H1 (cell line): ENCODE measurements at regions not wholly inside any gene's neighbourhood (a gene's known extent, or its start where the extent isn't known, plus 50 kb on each side); places are given as distances from the start of the nearest gene placed in this dataset.

ENCODE experiments used
- CTCF ChIA-PET: fragments of 300-600 bp; sonication (Branson Sonifier 250); formaldehyde crosslinking; loops from one replicate; lab custom pipeline; 2021; ENCODE audit not compliant: partially characterized antibody; lab: Charles Lee
- POLR2A ChIA-PET: fragments of 300-600 bp; sonication (Branson Sonifier 250); formaldehyde crosslinking; loops from one replicate; lab custom pipeline; 2021; ENCODE audit warnings: inconsistent platforms; ENCODE audit not compliant: partially characterized antibody; lab: Charles Lee
- DNase-seq, 2 experiments: peaks; one replicate each; pipeline versions ENCODE4 v3.0.0 to v3.0.0-alpha.2; 2010 to 2022; ENCODE audit warnings: low spot score in 2 of 2, low read depth in 1 of 2, mixed read lengths in 1 of 2
- FAIRE-seq: peaks from 2 replicates; lab custom pipeline; 2011; peaks lifted over from hg19 to GRCh38; lab: Jason Lieb, UNC
- H2AFZ ChIP-seq: 2 replicates; pipeline ENCODE4 v1.8.1; 2012; ENCODE audit warnings: low read length, inconsistent platforms
- H2AK5ac ChIP-seq: 2 replicates; pipeline ENCODE4 v1.6.1; 2013; ENCODE audit warnings: low read depth, low read length
- H2BK120ac ChIP-seq: replicated peaks from 2 replicates; pipeline ENCODE3; 2013; ENCODE audit warnings: low read depth, low read length, inconsistent platforms
- H2BK12ac ChIP-seq: 2 replicates; pipeline ENCODE4 v1.6.1; 2013; ENCODE audit warnings: low read depth, low read length
- H2BK15ac ChIP-seq: 2 replicates; pipeline ENCODE4 v1.6.1; 2013; ENCODE audit warnings: low read length
- H2BK20ac ChIP-seq: 2 replicates; pipeline ENCODE4 v1.6.1; 2013; ENCODE audit warnings: low read length
- H2BK5ac ChIP-seq: 2 replicates; pipeline ENCODE4 v1.6.1; 2013; ENCODE audit warnings: low read depth, low read length
- H3K14ac ChIP-seq: 2 replicates; pipeline ENCODE4 v1.6.1; 2013; ENCODE audit warnings: inconsistent platforms; ENCODE audit not compliant: insufficient read length
- H3K18ac ChIP-seq: 2 replicates; pipeline ENCODE4 v1.6.1; 2013; ENCODE audit warnings: low read length; ENCODE audit errors: extremely low read depth
- H3K23ac ChIP-seq: 2 replicates; pipeline ENCODE4 v1.6.1; 2013; ENCODE audit warnings: inconsistent platforms; ENCODE audit not compliant: insufficient read length
- H3K23me2 ChIP-seq: 2 replicates; pipeline ENCODE4 v1.6.1; 2013; ENCODE audit warnings: low read depth, low read length
- H3K27ac ChIP-seq: 2 replicates; pipeline ENCODE4 v1.6.1; 2011; ENCODE audit warnings: low read depth, low read length, inconsistent platforms
- H3K27me3 ChIP-seq, 4 experiments: replicated peaks in 1 of 4; 1 replicate in 1 of 4; 2 replicates in 3 of 4; pipeline versions ENCODE4 v1.6.1 to v1.8.1; 2011 to 2013; ENCODE audit warnings: low read length in 3 of 4, mild to moderate bottlenecking in 3 of 4, inconsistent platforms in 2 of 4, mixed read lengths in 2 of 4, moderate library complexity in 1 of 4; ENCODE audit not compliant: control insufficient read depth in 3 of 4, insufficient read depth in 3 of 4; ENCODE audit errors: extremely low read depth in 1 of 4
- H3K36me3 ChIP-seq, 4 experiments: 2 replicates each; pipeline versions ENCODE4 v1.6.1 to v1.8.1; 2011 to 2013; ENCODE audit warnings: mild to moderate bottlenecking in 4 of 4, low read length in 3 of 4, moderate library complexity in 2 of 4, control low read depth in 1 of 4, inconsistent platforms in 1 of 4; ENCODE audit not compliant: insufficient read depth in 4 of 4, control insufficient read depth in 2 of 4
- H3K4ac ChIP-seq: replicated peaks from 2 replicates; pipeline ENCODE3; 2013; ENCODE audit warnings: low read length, low read depth, mixed read lengths, inconsistent platforms; ENCODE audit not compliant: insufficient read length
- H3K4me1 ChIP-seq, 4 experiments: replicated peaks in 1 of 4; 1 replicate in 1 of 4; 2 replicates in 3 of 4; pipeline versions ENCODE4 v1.6.1 to v1.8.1; 2011 to 2013; ENCODE audit warnings: low read length in 3 of 4, inconsistent platforms in 2 of 4, mixed read lengths in 1 of 4; ENCODE audit not compliant: insufficient read depth in 4 of 4, control insufficient read depth in 3 of 4
- H3K4me2 ChIP-seq, 2 experiments: 2 replicates each; pipeline versions ENCODE4 v1.6.1 to v1.8.1; 2011 to 2013; ENCODE audit warnings: low read depth in 2 of 2, low read length in 2 of 2, control low read depth in 1 of 2, inconsistent platforms in 1 of 2, mild to moderate bottlenecking in 1 of 2; ENCODE audit not compliant: insufficient read depth in 1 of 2
- H3K4me3 ChIP-seq, 4 experiments: fragments of 200-600, 300-600 bp in 1 of 4; sonication (generic), shearing (Covaris generic), sonication (Bioruptor Twin) in 1 of 4; 2 replicates each; pipeline versions ENCODE4 v1.5.1 to v1.8.1; 2011 to 2016; ENCODE audit warnings: low read length in 4 of 4, low read depth in 3 of 4, control low read depth in 2 of 4, inconsistent platforms in 2 of 4, mild to moderate bottlenecking in 2 of 4, mixed read lengths in 1 of 4, moderate library complexity in 1 of 4; ENCODE audit not compliant: insufficient read depth in 2 of 4; ENCODE audit errors: extremely low read depth in 1 of 4
- H3K56ac ChIP-seq: replicated peaks from 2 replicates; pipeline ENCODE3; 2013; ENCODE audit warnings: low read depth, mild to moderate bottlenecking, mixed read lengths, low read length, inconsistent platforms; ENCODE audit not compliant: insufficient read length
- H3K79me1 ChIP-seq: 2 replicates; pipeline ENCODE4 v1.6.1; 2013; ENCODE audit warnings: low read depth, low read length, control low read depth
- H3K79me2 ChIP-seq, 2 experiments: 2 replicates each; pipeline versions ENCODE4 v1.6.1 to v1.8.1; 2012 to 2013; ENCODE audit warnings: low read length in 2 of 2, mild to moderate bottlenecking in 2 of 2, inconsistent platforms in 1 of 2; ENCODE audit not compliant: insufficient read depth in 2 of 2, control insufficient read depth in 1 of 2
- H3K9ac ChIP-seq, 4 experiments: replicated peaks in 1 of 4; 1 replicate in 1 of 4; 2 replicates in 3 of 4; pipeline versions ENCODE4 v1.6.1 to v1.8.1; 2011 to 2013; ENCODE audit warnings: low read depth in 3 of 4, low read length in 3 of 4, control low read depth in 2 of 4, mild to moderate bottlenecking in 2 of 4, moderate library complexity in 2 of 4, inconsistent platforms in 1 of 4; ENCODE audit errors: extremely low read depth in 1 of 4
- H3K9me3 ChIP-seq, 2 experiments: 2 replicates each; pipeline versions ENCODE4 v1.6.1 to v1.8.1; 2012 to 2013; ENCODE audit warnings: mild to moderate bottlenecking in 2 of 2, moderate library complexity in 2 of 2, control low read depth in 1 of 2, inconsistent platforms in 1 of 2, low read depth in 1 of 2, low read length in 1 of 2, mixed read lengths in 1 of 2; ENCODE audit not compliant: insufficient read depth in 2 of 2
- H4K20me1 ChIP-seq, 2 experiments: replicated peaks in 1 of 2; 2 replicates each; pipeline versions ENCODE3 to v1.8.1; 2011 to 2013; ENCODE audit warnings: inconsistent platforms in 2 of 2, low read length in 2 of 2, mild to moderate bottlenecking in 1 of 2; ENCODE audit not compliant: insufficient read depth in 2 of 2, control insufficient read depth in 1 of 2
- H4K5ac ChIP-seq: 2 replicates; pipeline ENCODE4 v1.6.1; 2013; ENCODE audit warnings: low read length, low read depth, mixed read lengths, inconsistent platforms; ENCODE audit not compliant: insufficient read length
- H4K8ac ChIP-seq: 2 replicates; pipeline ENCODE4 v1.8.0; 2013; ENCODE audit warnings: mild to moderate bottlenecking, moderate library complexity, low read length, inconsistent platforms; ENCODE audit not compliant: insufficient read depth; ENCODE audit errors: extremely low read depth
- H4K91ac ChIP-seq: replicated peaks from 2 replicates; pipeline ENCODE3; 2013; ENCODE audit warnings: low read length, mixed read lengths, inconsistent platforms; ENCODE audit not compliant: insufficient read length
- CHD1 ChIP-seq: IDR thresholded peaks from 2 replicates; pipeline ENCODE4 v1.6.1; 2012; ENCODE audit warnings: low read depth, low read length, improper control_type of control experiment
- CHD2 ChIP-seq: IDR thresholded peaks from 2 replicates; pipeline ENCODE4 v1.6.1; 2012; ENCODE audit warnings: low read length, improper control_type of control experiment
- GABPA ChIP-seq: IDR thresholded peaks from 2 replicates; pipeline ENCODE4 v1.6.1; 2011; ENCODE audit warnings: mild to moderate bottlenecking, low read length, moderate library complexity, borderline replicate concordance; ENCODE audit not compliant: insufficient read depth
- HDAC6 ChIP-seq: IDR thresholded peaks from one replicate; pipeline ENCODE4 v1.7.1; 2012; ENCODE audit warnings: low read depth, mild to moderate bottlenecking, inconsistent platforms, low read length, moderate library complexity
- NANOG ChIP-seq: IDR thresholded peaks from 2 replicates; pipeline ENCODE4 v1.6.1; 2011; ENCODE audit warnings: low read length, low read depth, mild to moderate bottlenecking, inconsistent platforms; ENCODE audit not compliant: insufficient read depth, poor library complexity, severe bottlenecking
- NRF1 ChIP-seq: IDR thresholded peaks from 2 replicates; pipeline ENCODE4 v1.6.1; 2011; ENCODE audit warnings: mild to moderate bottlenecking, low read depth, low read length, improper control_type of control experiment
- POLR2A ChIP-seq, 2 experiments: IDR thresholded peaks; 1 replicate in 1 of 2; 2 replicates in 1 of 2; pipeline ENCODE4 v1.6.1; 2011; ENCODE audit warnings: low read depth in 2 of 2, low read length in 2 of 2, mild to moderate bottlenecking in 2 of 2; ENCODE audit errors: control extremely low read depth in 1 of 2
- RNF2 ChIP-seq: fragments of 200-900, 300-1000 bp; sonication (generic); IDR thresholded peaks from 2 replicates; pipeline ENCODE4 v1.7.1; 2016; ENCODE audit warnings: borderline replicate concordance, low read depth, mild to moderate bottlenecking, antibody characterized with exemption, low read length; ENCODE audit not compliant: poor library complexity, severe bottlenecking; ENCODE audit errors: missing control alignments
- RXRA ChIP-seq: IDR thresholded peaks from 2 replicates; pipeline ENCODE4 v1.6.1; 2011; ENCODE audit warnings: low read depth, mild to moderate bottlenecking, low read length, moderate library complexity; ENCODE audit not compliant: insufficient read depth
- SUZ12 ChIP-seq: fragments of 200-600 bp; sonication (generic); IDR thresholded peaks from 2 replicates; pipeline ENCODE4 v1.6.1; 2012; ENCODE audit warnings: mild to moderate bottlenecking, inconsistent platforms, low read length, moderate library complexity, mixed read lengths
- WGBS, 2 experiments: shearing (Covaris generic) in 1 of 2; methylation state at CpG; one replicate each; pipeline versions ENCODE4 v1.1.6 to v1.1.7; 2013 to 2015; ENCODE audit warnings: low lambda C conversion rate in 2 of 2, mixed read lengths in 2 of 2, inconsistent platforms in 1 of 2, low coverage in 1 of 2, missing lambda C conversion rate in 1 of 2; ENCODE audit not compliant: insufficient replicate concordance in 2 of 2, insufficient coverage in 1 of 2, insufficient read length in 1 of 2; ENCODE audit errors: extremely low coverage in 1 of 2, missing lambda C conversion rate in 1 of 2; 5-methylcytosine and 5-hydroxymethylcytosine counted together

- peak overlapping the region in 1 of 4 experiments; percentile 36; a peak in 1 of 8 replicates for H3K4me3 ChIP-seq
- H3K18ac ChIP-seq, result no peak overlapping the region
- H2AFZ ChIP-seq, result no peak overlapping the region
- H3K79me2 ChIP-seq, result no peaks in the 10 kb centered on the region
- no peaks in the 10 kb centered on the region for H3K36me3 ChIP-seq
- POLR2A ChIA-PET, result no interaction called here
- H2BK12ac ChIP-seq, result no peak overlapping the region
- H4K5ac ChIP-seq, result no peak overlapping the region
- H3K9ac ChIP-seq, result no peak overlapping the region
- no peak overlapping the region for H3K27ac ChIP-seq
- H2BK5ac ChIP-seq, result no peak overlapping the region
- H3K23me2 ChIP-seq, result no peaks in the 10 kb centered on the region
- H3K9me3 ChIP-seq, result no peaks in the 10 kb centered on the region
- no peak overlapping the region for H4K91ac ChIP-seq
- H2BK20ac ChIP-seq, result no peak overlapping the region
- H3K4me1 ChIP-seq, result peaks cover 0 to 11% (median 5%) of the 10 kb centered on the region in 4 experiments; a peak in 3 of 7 replicates
- FAIRE-seq, result no peak
- no peak overlapping the region for H3K14ac ChIP-seq
- no peaks in the 10 kb centered on the region for H3K27me3 ChIP-seq
- H3K79me1 ChIP-seq, result no peaks in the 10 kb centered on the region
- no peak overlapping the region for H4K8ac ChIP-seq
- H4K20me1 ChIP-seq, result no peaks in the 10 kb centered on the region
- no peak overlapping the region for H2AK5ac ChIP-seq
- no peak overlapping the region for H2BK15ac ChIP-seq
- CTCF ChIA-PET, result interaction anchor here (0.7 kb wide), 1 partner anchor 22 kb away, joined by 3 read pairs; no protein-coding TSS in a partner anchor
- H2BK120ac ChIP-seq, result no peak overlapping the region
- H3K56ac ChIP-seq, result no peak overlapping the region
- DNase-seq, result no peak
- TF ChIP-seq HDAC6 (no peak), CHD2 (no peak), CHD1 (no peak), GABPA (no peak), NRF1 (no peak), POLR2A (IDR thresholded peaks at IDR 0.05; ENCODE audit: control extremely low read depth in 1 of 2, low read depth in 2 of 2, low read length in 2 of 2) (no peak), SUZ12 (no peak), RNF2 (no peak), RXRA (no peak), NANOG (no peak)
- no peak overlapping the region for H3K4ac ChIP-seq
- H3K4me2 ChIP-seq, result peak overlapping the region in 1 of 2 experiments; percentile 21; a peak in 1 of 4 replicates
- WGBS, 2 experiments, result 35% methylated on average over 4 of the region's 4 CpGs; no CpG with 5 or more reads in 1 of the 2 experiments
- no peak overlapping the region for H3K23ac ChIP-seq
Measured at GRCh38 chr5:118044169-118044568, 944.2 kb downstream of the DTWD2 start.
